GM21390 (cell line): ENCODE measurements at regions not wholly inside any gene's neighbourhood (a gene's known extent, or its start where the extent isn't known, plus 50 kb on each side); places are given as distances from the start of the nearest gene placed in this dataset.
"Not testable (repeated sequence)": the region's sequence is repeated elsewhere in the genome, so short reads cannot be mapped to it uniquely, and the experiment has no call there.

Experiments
- ATAC-seq: cut with Tn5 transposase; IDR thresholded peaks from one replicate; pipeline ENCODE4 v1.9.1; 2021; ENCODE audit not compliant: unreplicated experiment

GRCh38 chrX:46367491-46367890 is 177.7 kb downstream of the ZNF674 start:
- no peak for ATAC-seq

DNA sequence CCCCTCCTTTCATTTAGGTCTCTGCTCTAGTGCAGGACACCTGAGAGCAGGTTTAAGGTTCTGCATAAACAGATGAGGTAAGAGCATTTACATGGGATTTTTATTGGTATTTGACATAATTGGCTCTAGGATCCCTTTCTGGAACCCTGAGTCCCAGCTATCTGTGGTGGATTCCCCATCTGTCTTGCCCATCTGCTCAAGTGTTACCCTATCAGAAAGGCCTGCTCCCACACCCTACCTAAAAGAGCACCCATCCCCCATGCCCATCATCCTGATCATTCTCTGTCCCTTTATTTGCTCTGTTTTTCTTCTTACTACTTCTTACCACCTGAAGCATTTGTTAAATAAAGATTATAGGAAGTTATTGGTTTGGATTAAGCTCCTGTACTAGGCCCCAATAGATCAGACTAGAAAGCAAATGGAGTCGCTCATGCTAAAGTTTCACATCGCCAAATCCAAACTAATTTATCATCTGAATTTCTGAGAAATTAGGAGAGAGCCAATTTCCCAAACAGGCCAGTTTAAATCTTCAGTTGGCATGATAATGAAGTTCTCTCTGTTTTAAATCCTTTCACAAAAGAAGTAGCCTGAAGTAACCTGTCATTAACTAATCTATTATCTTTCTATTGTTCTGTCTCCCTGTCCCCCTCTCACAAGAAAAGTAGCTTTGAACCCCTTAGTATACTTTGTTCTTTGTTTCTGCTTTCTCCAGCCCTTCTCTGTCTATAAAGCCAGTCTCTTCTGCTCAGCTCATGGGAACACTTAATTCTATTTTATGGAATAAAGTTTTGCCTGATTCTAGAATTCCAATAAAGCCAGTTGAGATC is 178.6 kb downstream of the ZNF674 start:
- ATAC-seq = no peak

DNA sequence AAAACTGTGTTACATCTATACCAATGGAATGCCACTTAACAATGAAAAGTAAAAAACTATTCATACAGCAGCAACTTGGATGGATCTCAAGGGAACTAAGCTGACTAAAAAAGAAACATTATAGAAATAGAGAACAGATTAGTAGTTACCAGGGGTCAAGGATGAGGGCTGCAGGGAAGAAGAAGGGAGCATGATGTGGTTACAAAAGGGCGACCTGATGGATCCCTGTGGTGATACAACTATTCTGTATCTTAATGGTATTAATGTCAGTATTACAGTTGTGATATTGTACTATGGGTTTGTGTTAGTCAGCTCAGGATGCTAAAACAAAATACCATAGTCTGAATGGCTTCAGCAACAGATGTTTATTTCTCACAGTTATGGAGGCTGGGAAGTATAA is 190.7 kb downstream of the ZNF674 start:
- no peak for ATAC-seq

DNA sequence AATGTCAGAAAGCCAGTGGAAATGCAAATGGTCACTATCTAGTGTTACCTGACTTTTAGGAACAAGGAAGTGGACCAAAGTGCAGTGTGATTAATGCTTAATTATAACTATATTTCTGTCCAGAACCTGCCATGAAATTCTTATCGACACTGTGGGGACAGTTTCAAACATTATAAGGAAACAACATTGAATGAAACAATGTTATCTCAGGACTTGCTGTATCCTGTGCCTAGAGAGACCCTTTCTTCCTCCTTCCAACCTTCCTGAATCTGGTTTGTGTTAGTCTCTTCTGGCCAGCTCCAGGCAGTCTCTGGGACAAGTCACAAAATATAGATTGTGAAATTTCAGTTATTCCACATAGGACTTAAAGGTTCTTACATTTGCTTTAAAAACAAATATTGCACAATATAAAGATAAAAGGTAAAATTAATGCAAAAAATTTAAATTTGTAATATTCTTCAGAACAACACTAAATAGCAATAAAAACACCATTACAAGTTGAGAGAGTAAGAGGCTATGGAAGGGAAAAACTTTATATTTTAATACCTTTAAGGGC is 203.4 kb downstream of the ZNF674 start:
- no peak for ATAC-seq

- no peak for ATAC-seq
Measured at GRCh38 chrX:46340696-46341095, 204.5 kb downstream of the ZNF674 start.

GRCh38 chrX:46333550-46333949 is 211.7 kb downstream of the ZNF674 start:
- ATAC-seq = no peak

DNA sequence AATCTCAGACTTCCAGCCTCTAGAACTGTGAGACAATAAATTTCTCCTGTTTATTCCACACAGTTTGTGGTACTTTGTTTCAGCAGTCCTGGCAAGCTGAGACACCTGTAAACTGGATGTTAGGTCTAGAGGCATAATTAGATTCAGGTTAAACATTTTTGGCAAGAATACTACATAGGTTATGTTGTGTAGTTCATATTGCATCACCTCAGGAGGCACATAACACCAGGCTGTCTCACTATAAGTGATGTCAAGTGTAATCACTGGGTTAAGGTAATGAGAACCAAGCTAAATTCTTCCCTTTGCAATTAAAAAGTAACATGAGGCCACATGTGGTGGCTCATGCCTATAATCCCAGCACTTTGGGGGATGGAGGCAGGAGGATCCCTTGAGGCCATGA is 214.2 kb downstream of the ZNF674 start:
- no peak for ATAC-seq

GRCh38 chrX:46330513-46330912 is 214.7 kb downstream of the ZNF674 start:
- ATAC-seq = no peak

- no peak for ATAC-seq
Measured at GRCh38 chrX:46328133-46328532, 217.1 kb downstream of the ZNF674 start.

- no peak for ATAC-seq
Measured at GRCh38 chrX:46327566-46328115, 217.6 kb downstream of the ZNF674 start.

DNA sequence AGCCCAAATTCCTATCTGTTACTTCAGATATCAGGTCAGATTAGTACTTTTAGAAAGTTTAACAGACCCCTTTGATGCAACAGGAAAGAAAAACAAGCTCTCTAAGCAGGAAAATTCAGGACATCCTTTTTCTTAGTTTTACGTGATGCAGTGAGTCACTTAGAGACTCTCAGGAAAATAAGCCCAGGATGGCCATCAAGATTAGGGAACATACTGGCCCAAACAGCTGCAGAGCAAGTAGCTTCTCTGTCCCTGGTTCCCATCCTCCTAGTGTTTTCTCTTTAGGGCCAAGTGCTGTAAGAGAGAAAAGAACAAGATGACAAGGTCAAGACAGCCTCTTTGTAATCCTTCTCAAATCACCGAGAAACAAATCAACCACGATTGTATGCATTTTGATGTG is 219.1 kb downstream of the ZNF674 start:
- ATAC-seq = no peak

- no peak for ATAC-seq
Measured at GRCh38 chrX:46325312-46325877, 219.8 kb downstream of the ZNF674 start.

DNA sequence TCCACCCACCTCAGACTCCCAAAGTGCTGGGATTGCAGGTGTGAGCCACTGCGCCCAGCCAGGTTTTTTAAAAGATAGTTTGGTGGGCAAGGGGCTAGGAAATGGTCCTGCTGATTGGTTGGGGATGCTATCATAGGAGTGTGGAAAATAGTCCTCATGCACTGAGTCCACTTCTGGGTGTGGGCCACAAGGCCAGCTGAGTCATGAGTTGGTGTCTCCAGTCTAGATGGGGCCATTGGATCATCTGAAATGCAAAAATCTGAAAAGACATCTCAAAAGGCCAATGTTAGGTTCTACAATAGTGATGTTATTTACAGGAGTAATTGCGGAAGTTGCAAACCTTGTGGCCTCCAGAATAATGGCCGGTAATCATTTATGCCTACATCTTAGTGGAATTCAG is 221.1 kb downstream of the ZNF674 start:
- no peak for ATAC-seq

DNA sequence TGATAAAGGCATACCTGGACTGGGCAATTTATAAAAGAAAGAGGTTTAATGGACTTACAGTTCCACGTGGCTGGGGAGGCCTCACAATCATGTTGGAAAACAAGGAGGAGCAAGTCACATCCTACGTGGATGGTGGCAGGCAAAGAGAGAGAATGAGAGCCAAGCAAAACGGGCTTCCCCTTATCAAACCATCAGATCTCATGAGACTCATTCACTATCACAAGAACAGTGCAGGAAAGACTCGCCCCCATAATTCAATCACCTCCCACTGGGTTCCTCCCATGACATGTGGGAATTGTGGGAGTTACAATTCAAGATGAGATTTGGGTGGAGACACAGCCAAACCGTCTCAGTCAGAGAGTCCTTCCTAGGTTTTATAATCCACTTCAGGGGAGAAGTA is 222.3 kb downstream of the ZNF674 start:
- not testable (repeated sequence) for ATAC-seq

DNA sequence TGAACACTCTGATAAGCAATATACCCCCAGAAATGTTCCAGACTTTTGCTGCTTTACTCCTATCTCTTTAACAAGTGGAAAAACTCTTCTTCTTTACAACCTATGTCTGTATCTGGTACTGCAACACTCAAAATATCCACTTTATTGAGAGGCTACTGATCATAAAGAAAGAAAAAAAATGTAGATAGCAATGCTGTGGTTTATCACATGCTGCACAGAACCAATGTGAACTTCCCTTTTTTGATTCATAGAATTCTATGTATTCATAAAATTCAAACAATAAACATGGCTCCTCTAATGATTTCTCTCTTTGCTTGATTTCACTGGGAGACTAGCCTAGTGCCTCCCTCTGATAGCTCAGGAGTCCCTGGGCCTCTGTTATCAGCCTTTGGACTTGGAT is 223.5 kb downstream of the ZNF674 start:
- ATAC-seq = no peak

GRCh38 chrX:46319750-46320149 is 225.5 kb downstream of the ZNF674 start:
- no peak for ATAC-seq

- ATAC-seq = no peak
Measured at GRCh38 chrX:46318551-46318950, 226.7 kb downstream of the ZNF674 start.

- ATAC-seq = no peak
Measured at GRCh38 chrX:46317163-46317562, 228.1 kb downstream of the ZNF674 start.

- no peak for ATAC-seq
Measured at GRCh38 chrX:46311581-46312120, 233.6 kb downstream of the ZNF674 start.

DNA sequence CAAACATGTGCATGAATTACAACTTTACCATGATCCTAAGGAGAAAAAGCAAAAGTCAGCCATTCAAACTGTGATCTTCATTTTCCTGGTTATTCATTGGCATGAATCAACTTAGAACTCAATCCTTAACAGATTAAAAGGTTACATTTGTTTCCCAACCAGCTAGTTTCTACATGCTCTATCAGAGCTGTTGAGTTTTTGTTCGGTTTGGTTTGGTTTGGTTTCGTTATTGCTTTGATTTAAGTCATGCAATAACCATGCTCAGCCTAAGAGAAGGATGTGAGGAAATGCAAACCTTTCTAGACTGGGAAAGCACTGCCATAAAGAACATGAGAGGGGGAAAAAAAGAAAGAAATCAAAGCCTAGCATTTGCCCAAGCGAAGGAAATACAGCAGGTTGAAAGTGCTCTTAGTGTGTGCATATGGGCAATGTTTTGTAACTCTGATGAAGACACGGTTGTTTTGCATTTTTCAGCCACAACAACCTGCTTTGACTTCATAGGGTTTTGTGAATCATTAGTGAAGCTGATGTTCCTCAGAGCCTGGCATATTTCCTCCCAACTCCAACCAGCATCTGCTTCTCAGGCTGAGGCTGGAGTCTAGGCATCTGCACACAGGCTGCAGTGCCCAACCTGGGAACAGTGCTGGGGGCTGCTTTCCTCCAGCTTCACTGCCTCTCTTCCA is 234.3 kb downstream of the ZNF674 start:
- peak; percentile 60 for ATAC-seq

- ATAC-seq = no peak
Measured at GRCh38 chrX:46308110-46308509, 237.1 kb downstream of the ZNF674 start.
